DMS 273 (cell line): ENCODE measurements at regions not wholly inside any gene's neighbourhood (a gene's known extent, or its start where the extent isn't known, plus 50 kb on each side); places are given as distances from the start of the nearest gene placed in this dataset.
"Not testable (repeated sequence)": the region's sequence is repeated elsewhere in the genome, so short reads cannot be mapped to it uniquely, and the experiment has no call there.

Source experiments
- DNase-seq: peaks from one replicate; lab custom pipeline; 2025; ENCODE audit not compliant: unreplicated experiment; lab: John Stamatoyannopoulos, UW

- no peak for DNase-seq
Observed at GRCh38 chr16:52309446-52310416, 237.2 kb downstream of the TOX3 start.

- peak; percentile 63 for DNase-seq
Observed at GRCh38 chr16:52308051-52308450, 238.9 kb downstream of the TOX3 start.

DNA sequence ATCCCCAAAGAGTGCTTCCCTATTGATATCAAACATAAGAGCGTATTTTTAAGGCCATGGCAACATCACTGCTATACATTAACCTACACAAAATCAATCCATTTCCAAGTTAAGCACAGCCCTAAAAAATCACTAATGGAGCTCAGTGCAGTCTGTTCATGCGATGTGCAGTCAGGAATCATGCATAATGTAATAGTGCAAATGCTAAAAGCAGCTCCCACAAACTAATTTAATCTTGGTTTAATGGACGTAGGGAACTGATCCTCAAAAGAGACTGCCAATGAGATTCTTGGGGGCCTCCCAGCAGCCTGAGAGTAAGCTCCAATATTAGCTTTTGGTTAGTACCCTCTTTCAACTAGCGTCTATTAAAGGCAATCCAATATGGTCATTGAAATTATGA is 245.9 kb downstream of the TOX3 start:
- DNase-seq, result no peak

GRCh38 chr16:52298769-52299168 is 248.2 kb downstream of the TOX3 start:
- no peak for DNase-seq

GRCh38 chr16:52296706-52297315 is 250.1 kb downstream of the TOX3 start:
- DNase-seq, result not testable (repeated sequence)

DNA sequence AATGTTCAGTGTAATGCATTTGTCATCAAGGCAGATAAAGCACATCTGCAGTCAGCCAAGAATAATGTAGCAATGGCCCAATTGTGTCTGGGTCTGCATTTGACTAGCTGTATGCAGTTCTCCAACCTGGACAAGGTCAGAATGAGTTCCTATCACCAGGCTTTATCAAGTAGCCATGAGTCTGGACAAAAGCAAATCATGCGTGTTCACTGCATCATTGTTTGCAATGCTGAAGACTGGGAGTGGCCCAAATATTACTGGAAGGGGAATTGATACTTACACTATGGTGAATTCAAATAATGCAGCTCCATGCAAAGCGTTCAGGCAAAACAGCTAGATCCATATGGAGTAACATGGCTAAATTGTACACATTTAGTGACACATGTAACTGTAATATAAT is 250.9 kb downstream of the TOX3 start:
- no peak for DNase-seq

GRCh38 chr16:52294660-52295059 is 252.3 kb downstream of the TOX3 start:
- no peak for DNase-seq

DNA sequence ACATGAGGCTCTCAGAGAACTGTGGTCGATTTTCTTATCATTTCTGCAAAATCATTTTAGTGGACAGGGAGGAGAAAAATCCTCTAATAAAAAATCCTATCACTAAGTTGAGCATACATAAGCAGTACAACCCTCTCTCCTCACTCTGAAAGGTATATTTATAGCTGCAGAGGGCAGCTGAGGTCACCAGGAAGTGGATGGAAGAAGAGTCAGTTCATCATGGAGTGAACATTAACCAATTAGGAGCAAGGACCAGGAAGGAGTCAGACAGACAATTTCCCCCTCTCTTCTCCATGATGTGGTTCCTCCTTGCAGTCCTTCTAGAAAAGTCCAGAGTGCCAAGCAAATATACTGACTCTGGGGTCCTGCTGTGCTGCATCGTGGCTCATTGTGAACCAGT is 253.7 kb downstream of the TOX3 start:
- DNase-seq, result no peak

GRCh38 chr16:52283584-52284375 is 263.2 kb downstream of the TOX3 start:
- DNase-seq, result no peak

GRCh38 chr16:52283018-52283417 is 263.9 kb downstream of the TOX3 start:
- no peak for DNase-seq

DNA sequence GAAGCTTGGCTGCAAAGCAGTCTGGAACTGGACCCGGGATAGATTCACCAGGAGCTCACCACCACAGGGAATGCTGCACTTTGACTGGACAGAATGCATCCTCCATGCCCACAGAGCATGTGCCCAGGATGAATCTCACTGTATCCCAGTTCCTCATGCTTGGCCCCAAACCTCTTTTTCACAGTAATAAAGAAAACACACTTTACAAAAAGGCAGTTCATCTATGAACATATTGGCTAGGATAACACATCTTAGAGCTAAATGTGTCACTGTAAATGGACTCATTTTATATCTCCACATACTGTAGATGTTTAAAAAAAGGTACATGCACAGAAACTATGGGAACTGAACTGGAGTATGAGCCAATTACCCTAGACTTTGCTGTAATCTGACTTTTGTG is 266.9 kb downstream of the TOX3 start:
- DNase-seq, result no peak

DNA sequence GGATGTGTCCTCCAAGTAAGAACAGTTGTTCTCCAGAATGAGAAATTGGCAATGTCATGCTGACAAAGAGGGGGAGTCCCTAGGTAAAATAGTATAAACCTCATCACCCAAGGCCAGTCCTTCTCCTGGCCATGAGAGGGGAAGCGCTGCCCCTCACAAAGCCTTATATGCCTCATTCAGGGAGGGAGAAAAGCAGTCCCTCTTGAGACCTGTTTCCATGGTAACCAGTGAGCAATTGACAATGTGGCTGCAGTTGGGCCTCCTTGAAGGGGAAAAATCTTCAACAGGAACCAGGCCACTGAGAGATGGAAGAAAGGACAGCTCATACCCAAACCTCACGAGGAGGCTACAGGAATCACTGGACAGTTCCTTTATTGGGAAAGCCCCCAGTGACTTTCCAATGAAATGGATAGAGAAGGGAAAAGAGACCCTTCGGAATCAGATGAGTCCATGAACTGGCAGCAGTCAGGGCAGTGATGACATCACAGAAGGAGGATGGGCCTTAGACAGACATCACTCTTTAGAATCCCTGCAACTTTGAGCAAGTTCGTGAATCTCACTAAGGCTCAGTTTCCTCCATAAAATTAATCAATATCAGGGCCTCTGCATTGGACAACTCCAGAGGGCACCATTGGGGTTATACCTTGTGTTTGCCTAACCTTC is 275.7 kb downstream of the TOX3 start:
- DNase-seq, result peak; percentile 41

DNA sequence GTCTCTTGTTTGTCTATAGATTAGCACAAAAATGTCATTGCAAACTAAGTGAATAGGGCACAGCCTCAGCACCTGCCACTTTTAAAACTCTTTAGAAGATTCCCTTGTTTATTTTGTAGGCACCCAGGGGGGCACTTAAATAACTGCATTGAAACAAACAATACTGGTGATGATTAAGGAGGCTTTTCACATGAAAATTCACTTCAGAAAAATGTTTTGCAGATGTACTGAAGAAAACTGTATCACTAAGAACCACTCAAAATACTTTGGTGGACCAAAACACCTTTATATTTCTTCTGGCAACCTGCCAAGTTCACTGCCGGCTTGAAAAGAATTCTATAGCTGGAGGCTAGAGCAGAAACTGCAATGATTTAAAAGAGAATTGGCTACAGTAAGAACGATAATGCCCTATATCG is 281.5 kb downstream of the TOX3 start:
- peak; percentile 20 for DNase-seq

GRCh38 chr16:52257534-52257933 is 289.4 kb downstream of the TOX3 start:
- peak; percentile 8 for DNase-seq

DNA sequence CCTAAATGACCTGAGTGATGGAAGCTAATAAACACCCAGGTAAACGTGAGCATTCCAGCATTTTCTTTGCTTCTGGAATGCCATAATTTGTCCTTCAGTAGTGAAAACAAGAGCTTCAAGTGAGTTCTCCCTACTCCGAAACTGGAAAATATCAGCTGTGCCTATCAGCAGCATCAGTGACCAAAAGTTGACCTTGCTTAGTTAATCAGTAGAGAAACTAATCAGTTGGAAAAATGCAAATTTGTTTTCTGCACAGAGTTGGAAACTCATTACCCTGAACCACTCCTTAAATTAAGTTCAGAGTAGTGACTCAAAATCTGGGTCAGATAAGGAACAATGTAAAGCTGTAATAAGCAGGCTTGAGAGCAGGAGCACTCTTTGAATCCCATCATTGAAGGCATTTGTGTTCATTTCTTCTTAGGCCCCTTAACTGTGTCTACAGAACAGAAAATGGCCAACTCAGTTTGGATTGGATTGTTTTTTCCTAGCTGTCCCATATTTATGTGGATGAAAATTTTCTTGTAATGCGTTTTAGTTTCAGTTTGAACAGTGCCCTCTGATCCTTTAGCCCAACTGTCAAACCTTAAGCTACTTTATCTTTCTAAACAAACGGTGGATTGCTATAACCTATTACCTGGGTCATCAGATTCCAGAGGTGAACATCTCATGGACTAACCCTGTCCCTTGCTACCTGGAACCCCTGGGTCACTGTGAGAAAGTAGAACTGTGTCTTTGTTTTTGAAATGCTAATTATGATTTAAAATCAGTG is 290.4 kb downstream of the TOX3 start:
- no peak for DNase-seq

DNA sequence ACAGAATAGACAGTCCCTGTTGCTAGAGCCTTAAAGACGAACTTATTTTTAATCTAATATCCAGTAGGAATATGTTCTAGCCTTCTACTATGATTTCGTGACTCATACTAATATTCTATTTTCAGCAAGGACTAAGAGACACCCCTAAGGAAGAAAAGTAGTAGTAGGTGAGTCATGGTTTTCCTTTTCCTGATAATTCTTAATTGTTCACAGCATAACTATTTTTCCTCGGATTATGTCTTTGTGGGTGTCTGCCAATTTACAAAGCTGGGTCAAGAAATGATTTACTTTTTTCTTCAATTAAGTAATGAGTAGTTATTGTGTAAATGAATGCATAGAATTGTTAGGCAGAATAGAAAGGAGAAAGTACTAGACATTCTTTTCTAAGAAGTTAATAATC is 292.2 kb downstream of the TOX3 start:
- no peak for DNase-seq

GRCh38 chr16:52252680-52253079 is 294.3 kb downstream of the TOX3 start:
- DNase-seq, result no peak

GRCh38 chr16:52251495-52251894 is 295.4 kb downstream of the TOX3 start:
- no peak for DNase-seq

DNA sequence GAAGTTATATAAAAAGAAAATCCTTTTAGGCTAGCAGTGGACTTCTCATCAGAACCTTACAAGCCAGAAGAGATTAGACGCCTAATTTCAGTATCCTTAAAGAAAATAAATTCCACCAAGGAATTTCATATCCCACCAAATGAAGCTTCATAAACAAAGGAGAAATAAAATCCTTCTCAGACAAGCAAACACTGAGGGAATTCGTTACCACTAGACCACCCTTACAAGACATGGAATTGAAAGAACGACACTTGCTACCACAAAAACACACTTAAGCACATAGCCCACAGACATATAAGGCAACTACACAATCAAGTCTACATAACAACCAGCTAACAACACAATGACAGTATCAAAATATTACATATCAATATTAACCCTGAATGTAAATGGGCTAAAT is 299.2 kb downstream of the TOX3 start:
- peak; percentile 18 for DNase-seq

DNA sequence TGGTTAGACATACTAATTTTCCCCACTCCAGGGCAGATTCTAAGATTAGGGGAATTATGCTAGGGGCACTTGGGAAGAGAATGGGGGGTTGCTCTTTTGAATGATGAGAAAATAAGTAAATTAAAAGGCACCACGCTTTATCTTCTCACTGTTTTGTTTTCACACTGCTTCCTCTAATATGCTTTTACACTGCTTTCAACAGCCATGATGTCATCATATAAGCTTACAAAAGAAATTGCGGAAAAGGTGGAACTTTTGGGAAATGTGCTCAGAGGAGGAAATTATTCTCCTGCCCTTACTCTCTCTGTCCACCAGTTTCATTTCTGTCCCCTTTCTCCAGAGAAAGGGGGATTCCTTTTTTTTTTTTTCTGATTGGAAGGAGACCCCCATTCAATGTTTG is 308.2 kb downstream of the TOX3 start:
- DNase-seq, result no peak
